ENCODE measurements at regions not wholly inside any gene's neighbourhood (a gene's known extent, or its start where the extent isn't known, plus 50 kb on each side); places are given as distances from the start of the nearest gene placed in this dataset.

- H3K9me3 ChIP-seq (ENCODE audit: control insufficient read depth in 4 of 4, insufficient read depth in 3 of 4, low read length in 3 of 4) = peaks cover 0 to 2% (median 0%) of the 10 kb centered on the region in 4 donors
- WGBS, 2 donors = 93 to 96% methylated on average over 18 of the region's 18 CpGs
- H3K36me3 ChIP-seq (ENCODE audit: control insufficient read depth in 4 of 4, insufficient read depth in 4 of 4, low read length in 4 of 4) = no peaks in the 10 kb centered on the region
- no peak overlapping the region for H3K4me3 ChIP-seq
- H3K27ac ChIP-seq (ENCODE audit: low read depth in 1 of 2, low read length in 1 of 2) = no peak overlapping the region
- H3K27me3 ChIP-seq (ENCODE audit: control insufficient read depth in 3 of 3, insufficient read depth in 3 of 3, low read length in 2 of 3) = peaks cover 0 to 11% (median 4%) of the 10 kb centered on the region in 3 donors
- peaks cover 0 to 9% (median 4%) of the 10 kb centered on the region in 5 donors for H3K4me1 ChIP-seq (ENCODE audit: control insufficient read depth in 5 of 5, insufficient read depth in 5 of 5, low read length in 5 of 5)
- no peak for DNase-seq
- no peak for ATAC-seq (ENCODE audit: insufficient read depth, low FRiP score)
- TF ChIP-seq CTCF (IDR thresholded peaks at IDR 0.05; ENCODE audit: control extremely low read depth, extremely low read depth) = no peak
- H3K9ac ChIP-seq (ENCODE audit: insufficient read depth in 1 of 2, low read length in 2 of 2) = no peak overlapping the region
Measured at GRCh38 chr3:13237776-13238490, 164.7 kb upstream of the IQSEC1 start.

GRCh38 chr3:13236557-13237173, 163.4 kb upstream of the IQSEC1 start:
- DNase-seq (peak in 1 of 3 donors; percentile 14), ATAC-seq (ENCODE audit: insufficient read depth, low FRiP score) (no peak)
- peaks cover 0 to 9% (median 4%) of the 10 kb centered on the region in 5 donors for H3K4me1 ChIP-seq (ENCODE audit: control insufficient read depth in 5 of 5, insufficient read depth in 5 of 5, low read length in 5 of 5)
- peaks cover 0 to 11% (median 8%) of the 10 kb centered on the region in 3 donors for H3K27me3 ChIP-seq (ENCODE audit: control insufficient read depth in 3 of 3, insufficient read depth in 3 of 3, low read length in 2 of 3)
- WGBS, 2 donors = 84 to 89% methylated on average over 14 of the region's 14 CpGs
- H3K4me3 ChIP-seq = no peak overlapping the region
- no peak overlapping the region for H3K9ac ChIP-seq (ENCODE audit: insufficient read depth in 1 of 2, low read length in 2 of 2)
- no peaks in the 10 kb centered on the region for H3K36me3 ChIP-seq (ENCODE audit: control insufficient read depth in 4 of 4, insufficient read depth in 4 of 4, low read length in 4 of 4)
- TF ChIP-seq CTCF (IDR thresholded peaks at IDR 0.05; ENCODE audit: control extremely low read depth, extremely low read depth) = no peak
- peaks cover 0 to 2% (median 0%) of the 10 kb centered on the region in 4 donors for H3K9me3 ChIP-seq (ENCODE audit: control insufficient read depth in 4 of 4, insufficient read depth in 3 of 4, low read length in 3 of 4)
- no peak overlapping the region for H3K27ac ChIP-seq (ENCODE audit: low read depth in 1 of 2, low read length in 1 of 2)

- no peak for ATAC-seq (ENCODE audit: insufficient read depth, low FRiP score)
Measured at GRCh38 chr3:13235897-13236296, 162.7 kb upstream of the IQSEC1 start.

More at GRCh38 chr3:13235897-13236296, 162.7 kb upstream of the IQSEC1 start:
- DNase-seq = no peak
- WGBS, 2 donors = 75 to 87% methylated on average over 11 of the region's 11 CpGs
- Histone ChIP-seq H3K9ac (ENCODE audit: insufficient read depth in 1 of 2, low read length in 2 of 2) (no peak overlapping the region), H3K36me3 (ENCODE audit: control insufficient read depth in 4 of 4, insufficient read depth in 4 of 4, low read length in 4 of 4) (no peaks in the 10 kb centered on the region), H3K4me3 (no peak overlapping the region), H3K4me1 (ENCODE audit: control insufficient read depth in 5 of 5, insufficient read depth in 5 of 5, low read length in 5 of 5) (peaks cover 0 to 9% (median 4%) of the 10 kb centered on the region in 5 donors), H3K27me3 (ENCODE audit: control insufficient read depth in 3 of 3, insufficient read depth in 3 of 3, low read length in 2 of 3) (peaks cover 0 to 17% (median 12%) of the 10 kb centered on the region in 3 donors), H3K9me3 (ENCODE audit: control insufficient read depth in 4 of 4, insufficient read depth in 3 of 4, low read length in 3 of 4) (peaks cover 0 to 2% (median 0%) of the 10 kb centered on the region in 4 donors), H3K27ac (ENCODE audit: low read depth in 1 of 2, low read length in 1 of 2) (no peak overlapping the region)
- no peak for TF ChIP-seq CTCF (IDR thresholded peaks at IDR 0.05; ENCODE audit: control extremely low read depth, extremely low read depth)
